OCI-LY7 (cell line): ENCODE measurements at regions not wholly inside any gene's neighbourhood (a gene's known extent, or its start where the extent isn't known, plus 50 kb on each side); places are given as distances from the start of the nearest gene placed in this dataset.

ENCODE experiments used
- BruUV-seq: library from RNA; stranded (reverse); fragments of 400-500 nt; replicated peaks from 2 replicates; lab custom pipeline; 2021; lab: Mats Ljungman, UMichigan
- CTCF ChIA-PET: fragments of 300-600 bp; sonication (Branson Sonifier 250); formaldehyde crosslinking; loops from one replicate; lab custom pipeline; 2022; ENCODE audit warnings: antibody characterized with exemption; ENCODE audit not compliant: unreplicated experiment; lab: Charles Lee
- POLR2A ChIA-PET: fragments of 300-600 bp; sonication (Branson Sonifier 250); formaldehyde crosslinking; loops from one replicate; lab custom pipeline; 2022; ENCODE audit warnings: antibody characterized with exemption; lab: Charles Lee
- DNase-seq: peaks from one replicate; pipeline ENCODE4 v3.0.0-alpha.2; 2015; ENCODE audit warnings: low spot score
- H2AFZ ChIP-seq: fragments of 200-600 bp; sonication (generic), shearing (Covaris generic); 2 replicates; pipeline ENCODE4 v1.6.1; 2014; ENCODE audit warnings: mild to moderate bottlenecking, antibody characterized with exemption, low read length, moderate library complexity
- H3K27ac ChIP-seq: fragments of 200-600 bp; sonication (generic); 2 replicates; pipeline ENCODE4 v1.5.1; 2014; ENCODE audit warnings: mixed run types, low read depth, mild to moderate bottlenecking, moderate library complexity, low read length, inconsistent platforms; ENCODE audit not compliant: poor library complexity, severe bottlenecking
- H3K36me3 ChIP-seq: fragments of 200-600 bp; sonication (generic); 2 replicates; pipeline ENCODE4 v1.6.1; 2014; ENCODE audit warnings: mild to moderate bottlenecking, antibody characterized with exemption, low read length, moderate library complexity, mixed read lengths; ENCODE audit not compliant: insufficient read depth
- H3K4me1 ChIP-seq: fragments of 200-600 bp; sonication (generic); 2 replicates; pipeline ENCODE4 v1.5.1; 2014; ENCODE audit warnings: mild to moderate bottlenecking, low read length; ENCODE audit not compliant: insufficient read depth, poor library complexity, severe bottlenecking
- H3K4me2 ChIP-seq: fragments of 200-600 bp; sonication (generic); 2 replicates; pipeline ENCODE4 v1.6.1; 2014; ENCODE audit warnings: mild to moderate bottlenecking, low read length
- H3K4me3 ChIP-seq: fragments of 200-600 bp; sonication (generic); 2 replicates; pipeline ENCODE4 v1.5.1; 2014; ENCODE audit warnings: mild to moderate bottlenecking, low read depth, low read length; ENCODE audit not compliant: poor library complexity, severe bottlenecking
- H3K79me2 ChIP-seq: fragments of 200-600 bp; sonication (generic); 2 replicates; pipeline ENCODE4 v1.6.1; 2016; ENCODE audit warnings: low read depth, mild to moderate bottlenecking, low read length, moderate library complexity, mixed read lengths; ENCODE audit not compliant: insufficient read depth
- H3K9me2 ChIP-seq: fragments of 200-600 bp; sonication (generic); 2 replicates; pipeline ENCODE4 v1.6.1; 2016; ENCODE audit warnings: mild to moderate bottlenecking, low read length, mixed read lengths; ENCODE audit not compliant: insufficient read depth
- H3K9me3 ChIP-seq: fragments of 200-600 bp; sonication (generic); 2 replicates; pipeline ENCODE4 v1.6.1; 2014; ENCODE audit warnings: mild to moderate bottlenecking, mixed run types, low read length, mixed read lengths
- H4K20me1 ChIP-seq: fragments of 200-600 bp; sonication (generic); 2 replicates; pipeline ENCODE4 v1.6.1; 2014; ENCODE audit warnings: mild to moderate bottlenecking, antibody characterized with exemption, low read length, moderate library complexity, mixed read lengths; ENCODE audit not compliant: insufficient read depth
- CTCF ChIP-seq: fragments of 200-600 bp; sonication (generic); conservative IDR thresholded peaks from 2 replicates; pipeline ENCODE4 v1.5.1; 2014; ENCODE audit warnings: mild to moderate bottlenecking, antibody characterized with exemption, low read length, moderate library complexity, mixed read lengths
- EZH2phosphoT487 ChIP-seq: fragments of 200-600 bp; sonication (generic); IDR thresholded peaks from 2 replicates; pipeline ENCODE4 v1.6.1; 2018; ENCODE audit warnings: low read depth, borderline replicate concordance, mild to moderate bottlenecking, mixed run types, antibody characterized with exemption, low read length, moderate library complexity, mixed read lengths
- intact Hi-C: fragments of 100-400 bp; cut with micrococcal nuclease; formaldehyde crosslinking; loops from one replicate; pipeline ENCODE4 v1.10.0; 2022; ENCODE audit not compliant: unreplicated experiment

GRCh38 chr12:111221062-111222026 is 147.6 kb downstream of the PHETA1 start:
- CTCF ChIA-PET: no interaction called here
- no peaks in the 10 kb centered on the region for H3K9me3 ChIP-seq
- no peak overlapping the region for H3K4me3 ChIP-seq
- no peak overlapping the region for H3K4me2 ChIP-seq
- BruUV-seq: no TSS peak
- TF ChIP-seq EZH2phosphoT487 (no peak), CTCF (no peak)
- no peaks in the 10 kb centered on the region for H3K9me2 ChIP-seq
- H3K79me2 ChIP-seq: no peaks in the 10 kb centered on the region
- H3K36me3 ChIP-seq: no peaks in the 10 kb centered on the region
- H4K20me1 ChIP-seq: no peaks in the 10 kb centered on the region; the same call in 1 of the 2 replicates
- H2AFZ ChIP-seq: no peak overlapping the region
- POLR2A ChIA-PET: interaction anchor here (0.6 to 0.7 kb wide), 3 partner anchors 55 to 594 kb away, joined by 3 to 4 read pairs (median 4); no protein-coding TSS in a partner anchor
- no peak overlapping the region for H3K27ac ChIP-seq
- no peak for DNase-seq
- no peaks in the 10 kb centered on the region for H3K4me1 ChIP-seq
- intact Hi-C loops: no loop called here

GRCh38 chr12:111220363-111220762 is 148.5 kb downstream of the PHETA1 start:
- H3K79me2 ChIP-seq: no peaks in the 10 kb centered on the region
- H3K4me1 ChIP-seq: no peaks in the 10 kb centered on the region
- POLR2A ChIA-PET: interaction anchor here (0.6 to 0.7 kb wide), 5 partner anchors 37 to 595 kb away, joined by 3 to 4 read pairs (median 4); no protein-coding TSS in a partner anchor
- no TSS peak for BruUV-seq
- no peaks in the 10 kb centered on the region for H3K9me3 ChIP-seq
- no peak for DNase-seq
- TF ChIP-seq CTCF (no peak), EZH2phosphoT487 (no peak)
- intact Hi-C loops: no loop called here
- CTCF ChIA-PET: no interaction called here
- H4K20me1 ChIP-seq: no peaks in the 10 kb centered on the region; the same call in 1 of the 2 replicates
- no peak overlapping the region for H3K27ac ChIP-seq
- no peak overlapping the region for H3K4me3 ChIP-seq
- H2AFZ ChIP-seq: no peak overlapping the region
- no peaks in the 10 kb centered on the region for H3K9me2 ChIP-seq
- no peaks in the 10 kb centered on the region for H3K36me3 ChIP-seq
- no peak overlapping the region for H3K4me2 ChIP-seq

- H2AFZ ChIP-seq: no peak overlapping the region
- intact Hi-C loops: no loop called here
- no peaks in the 10 kb centered on the region for H3K9me3 ChIP-seq
- TF ChIP-seq EZH2phosphoT487 (no peak), CTCF (no peak)
- no peaks in the 10 kb centered on the region for H3K4me1 ChIP-seq
- CTCF ChIA-PET: no interaction called here
- no peak for DNase-seq
- H3K36me3 ChIP-seq: no peaks in the 10 kb centered on the region
- no peak overlapping the region for H3K4me3 ChIP-seq
- POLR2A ChIA-PET: no interaction called here
- BruUV-seq: no TSS peak
- H4K20me1 ChIP-seq: no peaks in the 10 kb centered on the region; the same call in 1 of the 2 replicates
- H3K27ac ChIP-seq: no peak overlapping the region
- no peaks in the 10 kb centered on the region for H3K79me2 ChIP-seq
- no peak overlapping the region for H3K4me2 ChIP-seq
- H3K9me2 ChIP-seq: no peaks in the 10 kb centered on the region
Observed at GRCh38 chr12:111219440-111219839, 149.5 kb downstream of the PHETA1 start.
